SH-SY5Y (cell line): ENCODE measurements at regions not wholly inside any gene's neighbourhood (a gene's known extent, or its start where the extent isn't known, plus 50 kb on each side); places are given as distances from the start of the nearest gene placed in this dataset.

ENCODE experiments used
- GATA2 ChIP-seq: IDR thresholded peaks from 2 replicates; pipeline ENCODE4 v1.6.1; 2011; ENCODE audit warnings: mild to moderate bottlenecking, low read depth, low read length
- GATA3 ChIP-seq: IDR thresholded peaks from 2 replicates; pipeline ENCODE4 v1.6.1; 2011; ENCODE audit warnings: low read depth, mild to moderate bottlenecking, low read length, moderate library complexity

GRCh38 chr12:124703856-124704255 lies 136.4 kb upstream of the NCOR2 start:
- TF ChIP-seq GATA2 (no peak), GATA3 (no peak)
